ENCODE measurements at regions not wholly inside any gene's neighbourhood (a gene's known extent, or its start where the extent isn't known, plus 50 kb on each side); places are given as distances from the start of the nearest gene placed in this dataset.

DNA sequence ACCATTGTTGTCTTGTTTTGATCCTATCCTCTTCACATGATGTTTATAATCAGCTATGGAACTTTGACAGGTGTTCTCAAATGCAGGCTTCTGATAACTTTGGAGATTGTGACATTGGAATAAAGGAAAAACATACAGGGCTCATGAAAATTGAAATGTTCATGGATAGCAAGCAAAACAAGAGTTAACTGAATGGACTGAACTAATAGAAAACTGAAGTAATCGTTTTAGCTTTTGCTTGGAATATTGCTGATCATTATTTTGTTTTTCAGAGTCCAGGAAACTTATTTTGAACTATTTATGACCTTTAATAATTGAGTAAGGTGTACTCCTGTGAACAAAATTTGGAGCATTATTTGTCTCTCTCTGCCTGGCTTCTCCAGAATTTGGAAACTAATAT is 436.7 kb upstream of the CDH9 start:
- no peak overlapping the region for H3K27ac ChIP-seq
- TF ChIP-seq, protein P1, sequence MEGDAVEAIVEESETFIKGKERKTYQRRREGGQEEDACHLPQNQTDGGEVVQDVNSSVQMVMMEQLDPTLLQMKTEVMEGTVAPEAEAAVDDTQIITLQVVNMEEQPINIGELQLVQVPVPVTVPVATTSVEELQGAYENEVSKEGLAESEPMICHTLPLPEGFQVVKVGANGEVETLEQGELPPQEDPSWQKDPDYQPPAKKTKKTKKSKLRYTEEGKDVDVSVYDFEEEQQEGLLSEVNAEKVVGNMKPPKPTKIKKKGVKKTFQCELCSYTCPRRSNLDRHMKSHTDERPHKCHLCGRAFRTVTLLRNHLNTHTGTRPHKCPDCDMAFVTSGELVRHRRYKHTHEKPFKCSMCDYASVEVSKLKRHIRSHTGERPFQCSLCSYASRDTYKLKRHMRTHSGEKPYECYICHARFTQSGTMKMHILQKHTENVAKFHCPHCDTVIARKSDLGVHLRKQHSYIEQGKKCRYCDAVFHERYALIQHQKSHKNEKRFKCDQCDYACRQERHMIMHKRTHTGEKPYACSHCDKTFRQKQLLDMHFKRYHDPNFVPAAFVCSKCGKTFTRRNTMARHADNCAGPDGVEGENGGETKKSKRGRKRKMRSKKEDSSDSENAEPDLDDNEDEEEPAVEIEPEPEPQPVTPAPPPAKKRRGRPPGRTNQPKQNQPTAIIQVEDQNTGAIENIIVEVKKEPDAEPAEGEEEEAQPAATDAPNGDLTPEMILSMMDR (IDR thresholded peaks at IDR 0.05): no peak
- H3K4me1 ChIP-seq (ENCODE audit: control insufficient read depth in 1 of 2, low read depth in 2 of 2): no peaks in the 10 kb centered on the region
- no peaks in the 10 kb centered on the region for H3K9me3 ChIP-seq
- no peaks in the 10 kb centered on the region for H3K36me3 ChIP-seq
- ATAC-seq (ENCODE audit: insufficient number of reproducible peaks, low FRiP score, low read depth): no peak
- H3K27me3 ChIP-seq (replicated peaks; ENCODE audit: insufficient read depth): no peaks in the 10 kb centered on the region
- H3K4me3 ChIP-seq: no peak overlapping the region
- DNase-seq (ENCODE audit: low spot score): no peak

DNA sequence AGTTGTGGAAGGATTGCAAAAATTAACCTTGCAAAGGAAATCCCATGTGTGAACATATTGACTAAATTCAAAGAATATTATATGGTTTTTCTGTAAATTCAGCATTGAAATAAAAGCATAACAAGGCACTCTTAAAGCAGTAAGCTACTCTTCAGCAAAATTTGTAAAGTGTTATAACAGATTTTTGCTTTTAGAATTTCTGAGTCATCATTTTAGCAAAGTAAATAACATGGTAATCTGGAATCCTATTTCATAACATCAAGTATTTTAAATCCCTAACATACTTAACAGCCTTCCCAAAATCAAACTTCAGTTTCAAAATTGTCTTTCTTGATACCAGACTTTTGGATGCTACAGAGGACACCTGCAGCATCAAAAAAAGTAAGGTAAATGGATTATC is 436.0 kb upstream of the CDH9 start:
- TF ChIP-seq, protein P1 (IDR thresholded peaks at IDR 0.05): no peak
- DNase-seq (ENCODE audit: low spot score): no peak

DNA sequence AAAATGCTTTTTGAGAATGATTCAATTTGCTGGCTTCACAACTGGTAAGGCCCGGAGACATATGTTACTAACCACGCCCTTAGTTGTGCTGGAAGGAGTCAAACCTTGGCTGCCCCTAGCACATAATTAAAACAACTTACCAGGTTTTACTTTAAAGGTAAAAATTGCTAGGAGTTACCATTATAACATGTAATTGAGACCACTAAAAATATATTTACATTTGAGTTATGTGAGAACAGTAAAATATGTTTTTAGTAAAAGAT is 435.6 kb upstream of the CDH9 start:
- TF ChIP-seq, protein P1 (IDR thresholded peaks at IDR 0.05): no peak
- Histone ChIP-seq H3K27me3 (replicated peaks; ENCODE audit: insufficient read depth) (no peaks in the 10 kb centered on the region), H3K4me1 (ENCODE audit: control insufficient read depth in 1 of 2, low read depth in 2 of 2) (no peaks in the 10 kb centered on the region), H3K36me3 (no peaks in the 10 kb centered on the region), H3K9me3 (no peaks in the 10 kb centered on the region), H3K4me3 (no peak overlapping the region), H3K27ac (no peak overlapping the region)
- ATAC-seq (ENCODE audit: insufficient number of reproducible peaks, low FRiP score, low read depth): no peak
- no peak for DNase-seq (ENCODE audit: low spot score)

More for the DNA sequence above, 436.0 kb upstream of the CDH9 start:
- Histone ChIP-seq H3K36me3 (no peaks in the 10 kb centered on the region), H3K4me3 (no peak overlapping the region), H3K27me3 (replicated peaks; ENCODE audit: insufficient read depth) (no peaks in the 10 kb centered on the region), H3K9me3 (no peaks in the 10 kb centered on the region), H3K27ac (no peak overlapping the region), H3K4me1 (ENCODE audit: control insufficient read depth in 1 of 2, low read depth in 2 of 2) (no peaks in the 10 kb centered on the region)
- no peak for ATAC-seq (ENCODE audit: insufficient number of reproducible peaks, low FRiP score, low read depth)

DNA sequence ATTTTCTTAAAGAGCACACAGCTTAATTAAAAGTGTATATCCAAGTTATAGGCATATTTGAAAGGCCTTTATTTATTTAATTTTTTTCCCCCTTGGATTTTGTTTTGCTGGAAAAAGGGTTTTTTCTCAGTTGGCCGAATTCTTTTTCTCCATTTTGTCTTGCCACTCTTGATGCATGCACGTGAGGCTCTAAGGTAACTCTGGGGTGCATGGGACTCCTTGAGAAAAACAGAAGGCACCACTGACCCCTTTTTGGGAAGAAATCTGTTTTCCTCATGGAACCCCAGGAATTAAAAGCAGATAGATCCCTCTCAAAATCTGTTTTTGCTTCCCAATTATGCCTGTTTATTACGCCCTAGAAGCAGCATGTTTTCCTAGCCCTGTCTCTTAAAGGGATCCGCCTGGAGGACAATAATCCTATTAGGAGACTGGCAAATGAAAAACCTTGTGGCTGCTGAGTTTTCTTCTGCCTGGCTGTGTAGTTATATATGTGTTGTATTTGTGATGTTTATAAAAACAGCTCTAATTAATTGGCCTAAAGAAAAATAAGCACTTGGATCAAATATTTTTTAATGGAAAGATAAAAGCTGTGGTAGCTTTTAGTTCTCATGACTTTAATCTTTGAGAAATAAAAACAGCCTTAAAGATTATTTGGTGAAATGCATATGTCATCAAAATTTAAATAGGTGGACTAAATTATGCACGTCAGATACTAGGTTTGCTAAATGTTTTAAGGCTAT is 435.1 kb upstream of the CDH9 start:
- H3K27me3 ChIP-seq (replicated peaks; ENCODE audit: insufficient read depth): no peaks in the 10 kb centered on the region
- no peak overlapping the region for H3K27ac ChIP-seq
- no peaks in the 10 kb centered on the region for H3K36me3 ChIP-seq
- TF ChIP-seq, protein P1 (IDR thresholded peaks at IDR 0.05): no peak
- no peak overlapping the region for H3K4me3 ChIP-seq
- ATAC-seq (ENCODE audit: insufficient number of reproducible peaks, low FRiP score, low read depth): no peak
- no peaks in the 10 kb centered on the region for H3K4me1 ChIP-seq (ENCODE audit: control insufficient read depth in 1 of 2, low read depth in 2 of 2)
- no peaks in the 10 kb centered on the region for H3K9me3 ChIP-seq
- no peak for DNase-seq (ENCODE audit: low spot score)

DNA sequence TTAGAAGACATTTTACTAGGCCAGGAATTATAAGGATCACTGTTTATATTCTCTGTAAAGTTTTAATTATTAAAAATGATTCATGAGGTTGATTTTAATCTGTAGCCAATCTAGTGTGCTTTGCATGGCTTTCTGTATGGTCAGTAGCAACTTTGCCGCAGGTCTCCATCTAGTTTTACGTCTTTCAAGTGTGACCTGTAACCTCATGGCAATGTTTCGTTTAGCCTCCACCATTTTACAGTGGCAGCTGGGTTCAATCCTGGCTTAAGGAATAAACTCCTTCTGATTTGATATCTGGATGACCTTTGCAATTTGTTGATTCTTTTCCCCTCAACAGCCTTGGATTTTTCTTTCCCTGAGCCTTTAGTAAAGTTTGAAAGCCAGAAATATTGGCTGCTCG is 434.5 kb upstream of the CDH9 start:
- H3K27me3 ChIP-seq (replicated peaks; ENCODE audit: insufficient read depth): no peaks in the 10 kb centered on the region
- no peaks in the 10 kb centered on the region for H3K4me1 ChIP-seq (ENCODE audit: control insufficient read depth in 1 of 2, low read depth in 2 of 2)
- no peak for DNase-seq (ENCODE audit: low spot score)
- no peaks in the 10 kb centered on the region for H3K9me3 ChIP-seq
- ATAC-seq (ENCODE audit: insufficient number of reproducible peaks, low FRiP score, low read depth): no peak
- no peak overlapping the region for H3K4me3 ChIP-seq
- TF ChIP-seq, protein P1 (IDR thresholded peaks at IDR 0.05): no peak
- no peaks in the 10 kb centered on the region for H3K36me3 ChIP-seq
- no peak overlapping the region for H3K27ac ChIP-seq
